NCI-H2107 treated with DMSO at 0.1 percent for 48 hours (cell line): ENCODE measurements at regions not wholly inside any gene's neighbourhood (a gene's known extent, or its start where the extent isn't known, plus 50 kb on each side); places are given as distances from the start of the nearest gene placed in this dataset.

Experiments used
- DNase-seq: peaks from one replicate; lab custom pipeline; 2025; ENCODE audit not compliant: unreplicated experiment; lab: John Stamatoyannopoulos, UW

DNA sequence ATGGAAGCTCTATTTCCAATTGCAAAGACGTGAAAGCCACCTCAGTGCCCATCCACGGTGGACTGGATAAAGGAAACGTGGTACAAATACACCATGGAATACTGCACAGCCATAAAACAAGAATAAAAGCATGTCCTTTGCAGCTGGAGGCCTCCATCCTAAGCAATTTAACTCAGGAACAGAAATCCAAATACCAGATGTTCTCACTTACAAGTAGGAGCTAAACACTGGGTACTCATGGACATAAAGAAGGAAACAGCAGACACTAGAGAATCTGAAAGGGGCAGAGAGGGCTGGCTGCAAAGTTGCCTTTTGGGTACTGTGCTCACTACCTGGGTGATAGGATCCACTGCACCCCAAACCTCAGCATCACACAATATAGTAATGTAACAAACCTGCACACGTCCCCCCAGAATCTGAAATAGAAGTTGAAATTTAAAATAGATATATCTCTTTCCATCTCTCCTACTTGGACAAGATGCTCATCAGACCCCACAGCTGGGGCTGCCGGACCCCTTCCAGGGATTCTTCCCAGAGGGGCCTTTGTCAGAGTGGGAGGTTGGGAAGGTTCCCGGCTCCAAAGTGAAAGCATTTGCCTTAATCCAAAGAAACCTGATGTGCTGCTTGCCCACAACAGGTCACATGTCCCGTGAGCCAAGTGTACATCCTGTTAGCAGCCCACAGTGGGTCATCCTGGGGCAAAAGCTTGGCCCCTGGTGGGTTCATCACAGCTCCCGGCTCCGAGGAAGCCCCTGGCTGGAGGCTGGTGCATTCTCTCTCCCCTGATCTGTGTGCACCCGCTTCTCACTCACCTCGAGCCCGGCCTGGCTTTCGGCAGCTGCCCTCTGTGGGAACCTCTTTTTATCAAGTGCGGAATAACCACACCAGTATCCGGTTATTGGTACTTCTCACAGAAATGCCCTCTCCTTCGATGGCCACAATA is 172.3 kb upstream of the PPP2R2D start:
- DNase-seq: no peak

GRCh38 chr10:131729361-131729760 is 171.4 kb upstream of the PPP2R2D start:
- no peak for DNase-seq

DNA sequence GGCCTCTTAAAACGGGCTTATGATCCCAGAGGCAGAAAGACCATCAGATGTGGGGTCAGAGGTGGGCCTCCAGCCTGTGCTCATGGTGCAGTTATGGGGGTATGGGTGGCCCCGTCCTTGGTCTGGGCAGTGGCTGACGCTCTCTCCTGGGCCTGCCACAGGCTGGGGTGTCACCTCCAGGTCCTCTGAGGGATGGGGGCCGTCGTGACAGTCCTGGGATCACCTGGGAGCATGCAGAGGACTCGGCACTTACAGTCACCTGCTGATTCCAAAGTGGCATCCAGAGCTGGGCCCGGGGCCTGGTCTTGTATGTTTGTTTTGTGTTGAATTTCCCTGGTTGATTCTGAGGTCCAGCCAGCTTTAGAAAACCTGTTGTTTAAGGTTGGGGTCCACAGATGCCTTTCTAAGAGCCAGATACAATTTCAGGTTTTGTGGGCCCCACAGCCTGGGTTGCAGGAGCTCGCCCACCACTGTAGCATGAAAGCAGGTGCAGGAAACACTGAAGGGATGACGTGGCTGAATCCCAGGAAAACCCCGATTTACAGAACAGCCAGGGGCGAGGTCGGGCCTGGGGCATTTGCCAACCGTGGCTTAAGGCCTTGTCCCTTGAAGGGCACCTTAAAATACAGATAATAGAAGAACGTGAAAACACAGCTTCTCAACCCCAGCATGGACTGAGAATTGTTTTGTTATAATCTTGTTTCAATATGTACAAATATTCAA is 170.7 kb upstream of the PPP2R2D start:
- DNase-seq: no peak

- no peak for DNase-seq
These were observed 169.9 kb upstream of the PPP2R2D start for GRCh38 chr10:131730771-131731497.

GRCh38 chr10:131731780-131732630 is 168.8 kb upstream of the PPP2R2D start:
- DNase-seq: no peak

DNA sequence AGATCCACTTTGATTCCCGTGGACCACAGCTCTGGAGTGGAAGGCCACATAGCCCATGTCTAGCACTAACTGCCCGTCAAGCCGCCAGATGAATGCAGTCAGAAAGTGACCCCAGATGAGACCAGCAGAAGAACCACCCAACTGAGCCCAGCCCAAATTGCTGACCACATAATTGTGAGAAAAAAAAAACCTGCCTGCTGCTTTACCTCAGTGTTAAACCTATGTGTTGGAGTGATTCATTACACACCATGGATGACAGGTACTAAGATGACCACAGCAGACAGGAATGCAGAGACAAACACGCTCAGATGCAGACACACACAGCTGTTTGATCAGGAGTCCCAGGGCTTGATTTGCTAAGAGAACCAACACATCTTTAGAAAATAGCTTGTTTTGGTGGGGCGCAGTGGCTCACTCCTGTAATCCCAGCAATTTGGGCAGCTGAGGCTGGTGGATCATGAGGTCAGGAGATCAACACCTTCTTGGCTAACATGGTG is 168.1 kb upstream of the PPP2R2D start:
- no peak for DNase-seq

GRCh38 chr10:131733596-131733995 is 167.2 kb upstream of the PPP2R2D start:
- DNase-seq: no peak

DNA sequence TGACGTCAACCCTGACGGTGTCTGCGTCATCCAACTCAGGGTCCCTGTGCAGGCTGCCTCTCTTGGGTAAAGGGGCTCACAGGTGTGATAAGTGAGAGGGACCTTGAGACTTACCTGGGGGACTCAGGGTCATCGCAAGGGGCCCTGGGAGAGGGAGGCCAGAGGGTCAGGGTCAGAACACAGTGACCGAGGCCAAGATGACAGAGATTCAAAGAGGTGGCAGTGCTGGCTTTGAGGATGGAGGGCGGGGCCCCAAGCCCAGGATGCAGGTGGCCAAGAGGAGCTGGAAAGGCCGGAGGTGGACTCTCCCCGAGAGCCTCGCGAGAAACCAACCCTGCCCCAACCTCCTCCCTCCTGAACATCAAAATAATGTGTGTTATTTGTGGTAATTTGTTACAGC is 165.2 kb upstream of the PPP2R2D start:
- DNase-seq: no peak

DNA sequence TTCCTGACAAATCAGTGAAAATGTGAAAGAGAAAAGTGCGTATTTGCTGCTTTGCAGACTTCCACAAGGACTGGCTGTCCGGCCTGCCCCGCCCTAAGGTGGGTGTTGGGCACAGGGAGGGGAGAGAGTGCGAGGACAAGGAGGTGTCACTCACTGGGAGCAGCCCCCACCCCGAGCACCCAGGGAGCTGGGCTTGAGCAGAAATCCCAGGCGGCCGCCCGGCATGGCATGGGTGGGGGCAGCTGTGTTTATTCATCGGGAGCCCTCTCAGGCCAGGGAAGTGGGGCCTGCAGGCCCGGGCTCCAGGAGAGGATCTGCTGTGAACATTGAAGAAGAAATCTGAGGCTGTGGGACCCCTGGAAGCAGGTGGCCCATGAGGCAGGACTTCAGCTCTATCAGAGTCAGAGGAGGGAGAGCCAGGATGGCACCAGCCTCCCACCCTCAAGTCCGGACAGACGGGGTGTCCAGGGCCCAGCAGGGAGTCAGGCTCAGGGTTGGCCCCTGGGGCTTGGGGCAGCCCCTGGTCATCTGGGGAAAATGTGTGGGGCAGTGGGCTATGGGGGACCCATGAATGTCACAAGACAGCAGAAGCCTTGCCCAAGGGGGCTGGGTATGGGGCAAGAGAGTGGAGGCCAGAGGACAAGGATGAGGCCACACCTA is 164.4 kb upstream of the PPP2R2D start:
- no peak for DNase-seq

DNA sequence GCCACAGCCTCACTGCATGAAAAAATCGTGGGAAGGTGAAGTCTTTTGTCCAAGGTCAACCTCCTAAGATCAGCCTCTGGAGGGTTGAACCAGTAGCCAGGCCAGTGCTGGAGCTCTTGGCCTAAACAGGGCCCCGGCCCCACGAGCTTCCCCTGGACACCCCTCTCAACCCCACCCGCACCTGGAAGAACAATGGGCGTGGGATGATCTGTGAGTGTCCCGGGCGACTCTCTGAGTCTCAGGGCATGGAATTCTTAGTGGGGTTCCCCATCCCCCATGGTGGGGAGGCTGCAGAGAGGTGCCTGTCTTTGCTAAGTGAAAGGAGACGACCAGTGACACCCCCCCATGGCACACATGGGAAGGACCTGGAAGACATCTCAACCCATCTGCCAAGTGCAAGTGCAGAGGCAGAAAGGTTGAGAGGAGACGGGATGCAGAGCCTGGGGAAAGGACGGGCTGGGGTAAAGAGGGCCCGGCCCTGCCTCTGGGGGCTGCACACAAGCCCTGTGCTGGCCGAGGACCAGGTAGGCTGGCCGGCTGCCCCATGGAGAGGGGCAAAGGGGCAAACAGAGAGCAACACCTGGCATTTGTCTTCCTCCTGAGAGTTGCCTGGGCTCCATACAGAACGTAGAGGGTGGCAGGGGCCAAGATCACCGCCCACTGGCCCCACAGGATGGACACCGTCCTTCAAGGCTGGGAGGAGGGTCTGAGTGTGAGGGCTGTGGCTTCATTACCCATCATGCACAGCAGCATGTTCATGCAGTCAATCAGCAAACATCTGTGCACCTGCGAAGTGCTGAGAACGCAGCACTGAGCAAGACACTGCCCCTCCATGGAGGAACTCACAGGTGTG is 163.0 kb upstream of the PPP2R2D start:
- DNase-seq: no peak

- DNase-seq: no peak
These were observed 162.4 kb upstream of the PPP2R2D start for GRCh38 chr10:131738396-131738735.

- no peak for DNase-seq
These were observed 161.6 kb upstream of the PPP2R2D start for GRCh38 chr10:131739206-131739605.

DNA sequence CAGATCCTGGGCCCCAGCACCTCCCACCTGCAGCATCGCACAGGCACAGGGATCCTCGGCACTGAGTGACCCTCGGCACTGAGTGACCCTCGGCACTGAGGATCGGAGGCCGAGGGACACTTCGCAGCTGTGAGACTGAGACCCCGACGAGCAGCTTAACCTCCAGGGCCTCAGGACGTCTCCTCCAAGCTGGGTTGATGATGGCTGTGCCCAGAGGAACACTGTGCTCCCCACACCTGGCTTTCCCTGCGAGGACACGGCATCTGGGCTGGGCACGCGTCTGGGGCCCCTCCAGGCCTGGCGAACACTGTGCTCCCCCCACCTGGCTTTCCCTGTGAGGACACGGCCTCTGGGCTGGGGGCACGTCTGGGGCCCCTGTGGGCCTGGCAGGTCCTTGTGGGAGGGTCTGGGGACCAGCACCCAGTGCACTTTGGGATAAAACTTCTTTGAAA is 158.3 kb upstream of the PPP2R2D start:
- no peak for DNase-seq

GRCh38 chr10:131743190-131744151 is 157.3 kb upstream of the PPP2R2D start:
- no peak for DNase-seq

DNA sequence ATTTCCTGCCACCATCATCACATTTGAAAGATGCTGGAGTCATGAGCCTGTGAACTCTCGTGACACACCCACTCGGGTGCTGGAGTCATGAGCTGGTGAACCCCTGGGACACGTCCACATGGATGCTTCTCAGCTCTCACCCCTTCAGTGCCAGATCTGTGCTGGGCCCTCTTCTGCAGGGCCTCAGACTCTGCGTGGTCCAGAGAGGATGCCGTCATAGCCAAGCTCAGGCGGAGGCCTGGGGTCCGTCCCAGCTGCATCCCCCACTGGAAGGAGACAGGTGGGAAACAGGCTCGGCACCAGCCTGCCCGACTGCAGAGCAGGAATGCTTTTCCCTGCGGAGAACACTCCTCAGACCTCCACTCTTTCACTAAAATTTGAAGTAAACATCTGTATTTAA is 156.5 kb upstream of the PPP2R2D start:
- DNase-seq: no peak

DNA sequence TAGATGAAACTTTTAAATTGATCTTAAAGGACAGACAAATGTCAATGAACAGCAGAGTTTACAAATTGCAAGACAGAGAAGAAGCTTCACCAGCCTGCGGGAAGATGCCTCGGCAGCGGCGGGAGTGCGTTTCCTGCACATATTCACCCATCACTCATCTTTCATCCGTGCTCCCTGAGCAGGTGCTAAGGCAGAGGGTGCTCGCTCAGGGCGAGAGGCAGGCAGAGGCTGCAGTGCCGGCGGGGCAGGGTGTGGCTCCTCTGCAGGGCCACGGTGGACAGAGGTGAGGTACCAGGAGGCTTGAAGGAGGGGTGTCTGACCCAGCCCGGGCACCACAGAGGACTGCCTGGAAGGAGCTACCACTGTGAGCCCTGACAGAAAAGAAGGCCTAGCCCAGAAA is 155.2 kb upstream of the PPP2R2D start:
- DNase-seq: no peak

GRCh38 chr10:131746241-131746711 is 154.5 kb upstream of the PPP2R2D start:
- no peak for DNase-seq

- no peak for DNase-seq
These were observed 154.0 kb upstream of the PPP2R2D start for GRCh38 chr10:131746785-131747184.
